Neural cell (in vitro differentiated cells): ENCODE measurements at regions not wholly inside any gene's neighbourhood (a gene's known extent, or its start where the extent isn't known, plus 50 kb on each side); places are given as distances from the start of the nearest gene placed in this dataset.

Source experiments
- EP300 ChIP-seq: fragments of 450-650 bp; conservative IDR thresholded peaks from 2 replicates; pipeline ENCODE4 v1.6.1; 2014; ENCODE audit warnings: antibody characterized with exemption, mild to moderate bottlenecking, moderate library complexity; ENCODE audit not compliant: poor library complexity, severe bottlenecking
- EZH2 ChIP-seq: fragments of 200-600, 300-800 bp; shearing (Covaris generic), sonication (generic); IDR thresholded peaks from 2 replicates; pipeline ENCODE4 v1.6.1; 2014; ENCODE audit warnings: antibody characterized with exemption, low read length, borderline replicate concordance, mild to moderate bottlenecking; ENCODE audit not compliant: insufficient read depth, poor library complexity, severe bottlenecking
- MXI1 ChIP-seq: fragments of 450-650 bp; conservative IDR thresholded peaks from 2 replicates; pipeline ENCODE4 v1.6.1; 2014; ENCODE audit warnings: antibody characterized with exemption, mild to moderate bottlenecking; ENCODE audit not compliant: poor library complexity, severe bottlenecking
- POLR2AphosphoS5 ChIP-seq: IDR thresholded peaks from 2 replicates; pipeline ENCODE4 v1.6.1; 2012
- RAD21 ChIP-seq: fragments of 450-650 bp; conservative IDR thresholded peaks from 2 replicates; pipeline ENCODE4 v1.6.1; 2014; ENCODE audit warnings: antibody characterized with exemption, mild to moderate bottlenecking, moderate library complexity
- SMC3 ChIP-seq: fragments of 450-650 bp; conservative IDR thresholded peaks from 2 replicates; pipeline ENCODE4 v1.6.1; 2014; ENCODE audit warnings: antibody characterized with exemption, mild to moderate bottlenecking, moderate library complexity; ENCODE audit not compliant: poor library complexity
- TAF1 ChIP-seq: IDR thresholded peaks from 2 replicates; pipeline ENCODE4 v1.6.1; 2012; ENCODE audit warnings: low read depth
- TF ChIP-seq, protein P1 (sequence below): fragments of 450-650 bp; IDR thresholded peaks from 2 replicates; pipeline ENCODE4 v1.5.1; 2014; ENCODE audit warnings: antibody characterized with exemption, mild to moderate bottlenecking, moderate library complexity; ENCODE audit not compliant: poor library complexity, severe bottlenecking
- TF ChIP-seq, protein P2 (sequence below): IDR thresholded peaks from 2 replicates; pipeline ENCODE4 v1.6.1; 2012; ENCODE audit warnings: borderline replicate concordance

GRCh38 chr18:72119082-72119481 lies 425.1 kb downstream of the CBLN2 start:
- TF ChIP-seq, protein P1, sequence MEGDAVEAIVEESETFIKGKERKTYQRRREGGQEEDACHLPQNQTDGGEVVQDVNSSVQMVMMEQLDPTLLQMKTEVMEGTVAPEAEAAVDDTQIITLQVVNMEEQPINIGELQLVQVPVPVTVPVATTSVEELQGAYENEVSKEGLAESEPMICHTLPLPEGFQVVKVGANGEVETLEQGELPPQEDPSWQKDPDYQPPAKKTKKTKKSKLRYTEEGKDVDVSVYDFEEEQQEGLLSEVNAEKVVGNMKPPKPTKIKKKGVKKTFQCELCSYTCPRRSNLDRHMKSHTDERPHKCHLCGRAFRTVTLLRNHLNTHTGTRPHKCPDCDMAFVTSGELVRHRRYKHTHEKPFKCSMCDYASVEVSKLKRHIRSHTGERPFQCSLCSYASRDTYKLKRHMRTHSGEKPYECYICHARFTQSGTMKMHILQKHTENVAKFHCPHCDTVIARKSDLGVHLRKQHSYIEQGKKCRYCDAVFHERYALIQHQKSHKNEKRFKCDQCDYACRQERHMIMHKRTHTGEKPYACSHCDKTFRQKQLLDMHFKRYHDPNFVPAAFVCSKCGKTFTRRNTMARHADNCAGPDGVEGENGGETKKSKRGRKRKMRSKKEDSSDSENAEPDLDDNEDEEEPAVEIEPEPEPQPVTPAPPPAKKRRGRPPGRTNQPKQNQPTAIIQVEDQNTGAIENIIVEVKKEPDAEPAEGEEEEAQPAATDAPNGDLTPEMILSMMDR: no peak
- TF ChIP-seq TAF1: no peak
- TF ChIP-seq RAD21: no peak
- no peak for TF ChIP-seq SMC3
- no peak for TF ChIP-seq MXI1
- TF ChIP-seq POLR2AphosphoS5: no peak
- TF ChIP-seq EZH2: no peak
- no peak for TF ChIP-seq EP300
- TF ChIP-seq, protein P2, sequence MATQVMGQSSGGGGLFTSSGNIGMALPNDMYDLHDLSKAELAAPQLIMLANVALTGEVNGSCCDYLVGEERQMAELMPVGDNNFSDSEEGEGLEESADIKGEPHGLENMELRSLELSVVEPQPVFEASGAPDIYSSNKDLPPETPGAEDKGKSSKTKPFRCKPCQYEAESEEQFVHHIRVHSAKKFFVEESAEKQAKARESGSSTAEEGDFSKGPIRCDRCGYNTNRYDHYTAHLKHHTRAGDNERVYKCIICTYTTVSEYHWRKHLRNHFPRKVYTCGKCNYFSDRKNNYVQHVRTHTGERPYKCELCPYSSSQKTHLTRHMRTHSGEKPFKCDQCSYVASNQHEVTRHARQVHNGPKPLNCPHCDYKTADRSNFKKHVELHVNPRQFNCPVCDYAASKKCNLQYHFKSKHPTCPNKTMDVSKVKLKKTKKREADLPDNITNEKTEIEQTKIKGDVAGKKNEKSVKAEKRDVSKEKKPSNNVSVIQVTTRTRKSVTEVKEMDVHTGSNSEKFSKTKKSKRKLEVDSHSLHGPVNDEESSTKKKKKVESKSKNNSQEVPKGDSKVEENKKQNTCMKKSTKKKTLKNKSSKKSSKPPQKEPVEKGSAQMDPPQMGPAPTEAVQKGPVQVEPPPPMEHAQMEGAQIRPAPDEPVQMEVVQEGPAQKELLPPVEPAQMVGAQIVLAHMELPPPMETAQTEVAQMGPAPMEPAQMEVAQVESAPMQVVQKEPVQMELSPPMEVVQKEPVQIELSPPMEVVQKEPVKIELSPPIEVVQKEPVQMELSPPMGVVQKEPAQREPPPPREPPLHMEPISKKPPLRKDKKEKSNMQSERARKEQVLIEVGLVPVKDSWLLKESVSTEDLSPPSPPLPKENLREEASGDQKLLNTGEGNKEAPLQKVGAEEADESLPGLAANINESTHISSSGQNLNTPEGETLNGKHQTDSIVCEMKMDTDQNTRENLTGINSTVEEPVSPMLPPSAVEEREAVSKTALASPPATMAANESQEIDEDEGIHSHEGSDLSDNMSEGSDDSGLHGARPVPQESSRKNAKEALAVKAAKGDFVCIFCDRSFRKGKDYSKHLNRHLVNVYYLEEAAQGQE: no peak
